Heart left ventricle (tissue), 16 donors: ENCODE measurements at regions not wholly inside any gene's neighbourhood (a gene's known extent, or its start where the extent isn't known, plus 50 kb on each side); places are given as distances from the start of the nearest gene placed in this dataset.
A peak's percentile ranks its signal among the peaks of the same experiment; 100 is the strongest.

ENCODE experiments used
- ATAC-seq, 4 donors: fragments of 200-7000 bp; cut with Tn5 transposase; one replicate each; pipeline ENCODE4 v1.9.1; 2020 to 2022; ENCODE audit warnings: moderate library complexity in 4 of 4, mild to moderate bottlenecking in 3 of 4, moderate number of reproducible peaks in 1 of 4
- DNase-seq, 5 donors: peaks; one replicate each; pipeline ENCODE4 v3.0.0-alpha.2; 2020
- H3K27ac ChIP-seq, 12 donors: fragments of 200-600 bp; sonication (generic) in 4 of 12; one replicate each; pipeline versions ENCODE4 v1.5.0 to v1.8.0; 2016 to 2022; ENCODE audit warnings: mild to moderate bottlenecking in 2 of 12
- H3K27me3 ChIP-seq, 9 donors: fragments of 200-600 bp; sonication (generic) in 2 of 9; one replicate each; pipeline versions ENCODE4 v1.5.1 to v1.8.0; 2016 to 2022; ENCODE audit warnings: mild to moderate bottlenecking in 3 of 9
- H3K36me3 ChIP-seq, 9 donors: fragments of 200-600 bp; sonication (generic) in 2 of 9; one replicate each; pipeline versions ENCODE4 v1.5.0 to v1.8.0; 2018 to 2022; ENCODE audit warnings: mild to moderate bottlenecking in 2 of 9
- H3K4me1 ChIP-seq, 12 donors: fragments of 200-600 bp; sonication (generic) in 4 of 12; one replicate each; pipeline versions ENCODE4 v1.5.0 to v1.8.0; 2016 to 2022; ENCODE audit warnings: mild to moderate bottlenecking in 3 of 12
- H3K4me3 ChIP-seq, 12 donors: fragments of 200-600 bp; sonication (generic) in 4 of 12; one replicate each; pipeline versions ENCODE4 v1.5.0 to v1.8.0; 2017 to 2022; ENCODE audit warnings: mild to moderate bottlenecking in 9 of 12, moderate library complexity in 4 of 12
- H3K9me3 ChIP-seq, 12 donors: fragments of 200-600 bp; sonication (generic) in 4 of 12; one replicate each; pipeline versions ENCODE4 v1.5.0 to v1.8.0; 2016 to 2022; ENCODE audit warnings: mild to moderate bottlenecking in 1 of 12
- POLR2A ChIP-seq, 2 donors: fragments of 450-650 bp; IDR thresholded peaks; one replicate each; pipeline ENCODE4 v1.6.1; 2017; ENCODE audit warnings: antibody characterized with exemption in 2 of 2, mild to moderate bottlenecking in 2 of 2, moderate library complexity in 2 of 2
- WGBS, 4 donors: extraction: QIAGEN DNeasy Blood & Tissue Kit in 2 of 4; methylation state at CpG; one replicate each; pipeline versions ENCODE4 v1.1.5 to v1.1.7; 2013 to 2018; 5-methylcytosine and 5-hydroxymethylcytosine counted together
- intact Hi-C, 10 donors: fragments of 100-400 bp; cut with DNase I; formaldehyde crosslinking; loops; one replicate each; pipeline versions ENCODE4 v1.11.1 to v1.14.2; 2022
- TF ChIP-seq, protein P1 (sequence below), 12 donors: fragments of 200-600 bp; sonication (generic) in 4 of 12; IDR thresholded peaks; one replicate each; pipeline versions ENCODE4 v1.5.0 to v1.8.0; 2018 to 2022; ENCODE audit warnings: antibody characterized with exemption in 12 of 12, mild to moderate bottlenecking in 5 of 12
- donor health status: ischemic (EF 13 %, LVEDD 7.1; RV severe dilation, severe dysfunction).
- donor health status: healthy with polysubstance abuse.
- donor health status: DM: no; HTN: yes; CAD: no.
- donor health status: DM: no; HTN: no; CAD: no.
- donor health status: ischemic (EF 25% LVEDD 6.9; RV normal size, moderate dysfunction).
- donor health status: ischemic (EF 25% LVEDD 5.7; RV mildly dilated, moderate dysfunction).
- donor health status: healthy.
- donor health status: DM: yes; HTN: yes; CAD: no.
- donor health status: ischemic (EF 35%, LVEDD 5.7; RV mildly dilated, moderate dysfunction).
- donor health status: nonischemic (EF 11% LVEDD 7.7; RV severe dilation, severe dysfunction).
- donor health status: DM: yes; HTN: yes; CAD: no.
- donor health status: PGD.
- donor health status: ischemic (EF 29% LVEDD 5.4; RV normal size, mild dysfunction).
- donor health status: nonischemic (EF 23%, LVEDD 6.1; RV moderate dilation, normal function).

DNA sequence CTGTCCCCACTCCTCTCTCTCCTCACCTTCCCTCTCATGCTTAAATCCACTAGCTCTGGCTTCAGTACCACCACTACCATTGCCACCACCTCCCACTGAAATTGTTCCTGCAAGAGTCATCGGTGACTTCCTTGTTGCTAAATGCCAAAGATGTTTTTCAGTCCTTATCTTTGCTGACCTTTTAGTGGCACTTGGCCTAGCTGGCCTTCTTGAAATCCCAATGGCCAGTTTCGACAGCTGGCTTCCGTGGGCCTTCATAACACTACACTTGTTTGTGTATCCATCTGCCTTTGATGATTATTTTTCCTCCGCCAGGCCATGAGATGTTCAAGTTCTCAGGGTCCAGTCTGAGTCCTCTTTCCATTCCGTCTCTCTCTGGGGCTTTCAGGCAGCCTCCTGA, 118.2 kb upstream of the NANOS1 start:
- peak in 2 of 4 donors; percentile 16 to 52 for ATAC-seq
- WGBS, 4 donors: 30 to 41% (median 36%) methylated on average over 5 of the region's 5 CpGs
- Histone ChIP-seq H3K4me1 (peaks cover 0 to 23% (median 8%) of the 10 kb centered on the region in 12 donors), H3K27me3 (no peaks in the 10 kb centered on the region), H3K9me3 (no peaks in the 10 kb centered on the region), H3K4me3 (no peak overlapping the region), H3K36me3 (no peaks in the 10 kb centered on the region), H3K27ac (peak overlapping the region in 1 of 12 donors; percentile 50)
- no peak for TF ChIP-seq POLR2A (IDR thresholded peaks at IDR 0.05)
- TF ChIP-seq, protein P1, sequence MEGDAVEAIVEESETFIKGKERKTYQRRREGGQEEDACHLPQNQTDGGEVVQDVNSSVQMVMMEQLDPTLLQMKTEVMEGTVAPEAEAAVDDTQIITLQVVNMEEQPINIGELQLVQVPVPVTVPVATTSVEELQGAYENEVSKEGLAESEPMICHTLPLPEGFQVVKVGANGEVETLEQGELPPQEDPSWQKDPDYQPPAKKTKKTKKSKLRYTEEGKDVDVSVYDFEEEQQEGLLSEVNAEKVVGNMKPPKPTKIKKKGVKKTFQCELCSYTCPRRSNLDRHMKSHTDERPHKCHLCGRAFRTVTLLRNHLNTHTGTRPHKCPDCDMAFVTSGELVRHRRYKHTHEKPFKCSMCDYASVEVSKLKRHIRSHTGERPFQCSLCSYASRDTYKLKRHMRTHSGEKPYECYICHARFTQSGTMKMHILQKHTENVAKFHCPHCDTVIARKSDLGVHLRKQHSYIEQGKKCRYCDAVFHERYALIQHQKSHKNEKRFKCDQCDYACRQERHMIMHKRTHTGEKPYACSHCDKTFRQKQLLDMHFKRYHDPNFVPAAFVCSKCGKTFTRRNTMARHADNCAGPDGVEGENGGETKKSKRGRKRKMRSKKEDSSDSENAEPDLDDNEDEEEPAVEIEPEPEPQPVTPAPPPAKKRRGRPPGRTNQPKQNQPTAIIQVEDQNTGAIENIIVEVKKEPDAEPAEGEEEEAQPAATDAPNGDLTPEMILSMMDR (IDR thresholded peaks at IDR 0.05): no peak
- DNase-seq: peak in 1 of 5 donors; percentile 43
- intact Hi-C loops: loop anchor here in 1 of 10 donors (10.0 kb wide), 1 partner anchor 113 kb away; the partner anchor contains the start of gene NANOS1

DNA sequence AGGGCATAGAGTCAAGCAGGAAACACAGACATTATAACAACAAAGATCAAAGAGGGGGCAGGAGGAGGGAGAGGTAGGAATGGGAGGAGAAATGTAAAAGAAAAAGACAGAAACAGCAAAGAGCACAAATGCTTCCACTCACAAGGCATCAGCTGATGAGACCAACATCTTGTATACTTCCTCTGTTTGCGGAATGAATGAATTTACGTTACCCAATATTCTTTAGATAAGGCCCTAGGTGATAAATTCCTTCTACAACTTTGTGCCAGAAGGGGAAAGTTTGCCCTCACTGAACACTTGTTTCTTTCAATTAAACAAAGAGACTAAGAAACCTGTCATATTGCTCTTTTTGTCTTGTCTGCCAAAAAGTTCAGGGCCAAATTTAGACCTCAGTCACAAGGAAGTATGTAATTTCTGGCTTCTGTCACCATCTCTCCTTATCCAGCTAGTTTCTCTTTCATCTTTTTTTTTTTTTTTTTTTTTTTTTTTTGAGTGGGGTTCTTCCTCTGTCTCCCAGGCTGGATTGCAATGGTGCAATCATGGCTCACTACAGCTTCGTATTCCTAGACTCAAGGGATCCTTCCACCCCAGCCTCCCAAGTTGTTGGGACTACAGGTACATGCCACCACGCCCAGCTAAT, 116.4 kb upstream of the NANOS1 start:
- no peak overlapping the region for H3K4me3 ChIP-seq
- no peaks in the 10 kb centered on the region for H3K27me3 ChIP-seq
- no peaks in the 10 kb centered on the region for H3K36me3 ChIP-seq
- WGBS, 4 donors: 54 to 61% (median 56%) methylated on average over 4 of the region's 4 CpGs
- TF ChIP-seq, protein P1 (IDR thresholded peaks at IDR 0.05): no peak
- TF ChIP-seq POLR2A (IDR thresholded peaks at IDR 0.05): no peak
- no peaks in the 10 kb centered on the region for H3K9me3 ChIP-seq
- H3K27ac ChIP-seq: peak overlapping the region in 6 of 12 donors; percentile 2 to 63 (median 49)
- peak in 2 of 4 donors; percentile 5 to 15 for ATAC-seq
- intact Hi-C loops: loop anchor here in 2 of 10 donors (1.0 to 10.0 kb wide), 2 partner anchors 46 to 112 kb away; partner anchors contain the start of gene NANOS1 (in 1 of the 2)
- peaks cover 0 to 23% (median 8%) of the 10 kb centered on the region in 12 donors for H3K4me1 ChIP-seq
- DNase-seq: no peak

DNA sequence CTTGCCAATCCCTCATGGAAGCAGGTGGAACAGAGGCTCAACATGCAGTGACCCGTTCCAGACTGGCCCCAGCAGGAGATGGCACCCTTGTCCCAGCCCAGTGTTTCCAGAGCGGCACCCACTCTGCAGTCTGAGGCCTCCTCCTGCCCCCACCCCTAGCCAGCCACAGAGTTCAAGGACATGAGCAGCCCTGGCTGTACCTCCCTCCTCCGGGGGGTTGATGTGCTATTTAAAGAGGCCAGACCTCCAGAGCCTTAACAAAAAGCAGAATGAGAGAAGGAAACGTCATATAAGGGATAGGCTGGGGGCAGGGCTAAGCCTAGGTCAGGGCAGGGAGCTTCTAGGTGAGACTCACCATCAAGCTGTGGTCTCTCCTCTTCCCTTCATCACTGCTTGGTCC, 115.7 kb upstream of the NANOS1 start:
- intact Hi-C loops: loop anchor here in 1 of 10 donors (10.0 kb wide), 1 partner anchor 111 kb away; the partner anchor contains the start of gene NANOS1
- peak in 3 of 5 donors; percentile 18 to 58 (median 43) for DNase-seq
- Histone ChIP-seq H3K4me3 (no peak overlapping the region), H3K36me3 (no peaks in the 10 kb centered on the region), H3K27me3 (no peaks in the 10 kb centered on the region), H3K4me1 (peaks cover 0 to 23% (median 8%) of the 10 kb centered on the region in 12 donors), H3K9me3 (no peaks in the 10 kb centered on the region), H3K27ac (peak overlapping the region in 7 of 12 donors; percentile 2 to 63 (median 39))
- TF ChIP-seq, protein P1 (IDR thresholded peaks at IDR 0.05): peak in 4 of 12 donors; percentile 15 to 27 (median 20)
- no peak for TF ChIP-seq POLR2A (IDR thresholded peaks at IDR 0.05)
- WGBS, 4 donors: 35 to 54% (median 41%) methylated on average over 4 of the region's 4 CpGs
- ATAC-seq: peak; percentile 65 to 90 (median 79)

DNA sequence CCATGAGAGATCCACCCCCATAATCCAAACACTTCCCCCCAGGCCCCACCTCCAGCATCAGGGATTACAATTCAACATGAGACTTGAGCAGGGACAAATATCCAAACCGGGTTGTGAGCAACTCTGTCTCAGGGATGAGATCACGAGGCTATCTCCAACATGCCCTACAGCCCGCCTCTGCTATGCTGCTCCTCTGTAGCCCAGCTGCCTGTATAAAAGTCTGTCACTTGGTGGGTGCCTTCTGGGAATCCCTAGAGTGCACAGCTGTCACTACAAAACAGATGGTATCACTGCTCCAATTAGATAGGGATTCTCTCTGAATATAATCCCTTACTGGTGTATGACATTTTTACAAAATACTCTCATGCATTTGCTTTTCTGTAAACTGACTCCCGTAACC, 114.9 kb upstream of the NANOS1 start:
- Histone ChIP-seq H3K27ac (peak overlapping the region in 4 of 12 donors; percentile 35 to 55 (median 41)), H3K36me3 (no peaks in the 10 kb centered on the region), H3K4me1 (peaks cover 0 to 23% (median 8%) of the 10 kb centered on the region in 12 donors), H3K27me3 (no peaks in the 10 kb centered on the region), H3K4me3 (no peak overlapping the region), H3K9me3 (no peaks in the 10 kb centered on the region)
- intact Hi-C loops: loop anchor here in 1 of 10 donors (10.0 kb wide), 1 partner anchor 110 kb away; the partner anchor contains the start of gene NANOS1
- ATAC-seq (no peak), DNase-seq (no peak)
- no peak for TF ChIP-seq POLR2A (IDR thresholded peaks at IDR 0.05)
- TF ChIP-seq, protein P1 (IDR thresholded peaks at IDR 0.05): no peak
- 57 to 75% (median 66%) methylated on average over 4 of the region's 4 CpGs for WGBS, 4 donors
